A549 (cell line): ENCODE measurements at regions not wholly inside any gene's neighbourhood (a gene's known extent, or its start where the extent isn't known, plus 50 kb on each side); places are given as distances from the start of the nearest gene placed in this dataset.

Source experiments
- ATAC-seq, 2 experiments: fragments of 200-7000 bp in 1 of 2; fragments of >200 bp in 1 of 2; cut with Nextera tagmentation in 1 of 2; cut with Tn5 transposase in 1 of 2; 3 replicates each; pipeline versions ENCODE4 v1.8.0 to v1.9.1; 2018 to 2020; ENCODE audit warnings: mild to moderate bottlenecking in 1 of 2, moderate library complexity in 1 of 2
- CTCF ChIA-PET: fragments of 300-600 bp; sonication (Branson Sonifier 250); formaldehyde crosslinking; extraction: SDS; loops from one replicate; lab custom pipeline; 2021; ENCODE audit warnings: antibody characterized with exemption, inconsistent platforms; lab: Yijun Ruan, JAX
- POLR2A ChIA-PET: fragments of 350-600 bp; formaldehyde crosslinking; extraction: SDS; loops from one replicate; lab custom pipeline; 2021; ENCODE audit warnings: antibody characterized with exemption, inconsistent platforms; lab: Yijun Ruan, JAX
- DNase-seq, 2 experiments: peaks; one replicate each; pipeline versions ENCODE4 v3.0.0 to v3.0.0-alpha.2; 2011 to 2016; ENCODE audit warnings: low read depth in 1 of 2, low spot score in 1 of 2
- FAIRE-seq: peaks from 2 replicates; lab custom pipeline; 2011; peaks lifted over from hg19 to GRCh38; lab: Jason Lieb, UNC
- H3K27ac ChIP-seq, 2 experiments: fragments of >200 bp; sonication (Bioruptor Twin); formaldehyde crosslinking; 3 replicates each; pipeline ENCODE4 v1.5.1; 2016 to 2017
- H3K4me1 ChIP-seq: fragments of >200 bp; sonication (Bioruptor Twin); formaldehyde crosslinking; 3 replicates; pipeline ENCODE4 v1.6.1; 2016
- H3K4me2 ChIP-seq: fragments of >200 bp; sonication (Bioruptor Twin); formaldehyde crosslinking; 3 replicates; pipeline ENCODE4 v1.6.1; 2016
- H3K4me3 ChIP-seq: fragments of >200 bp; sonication (Bioruptor Twin); formaldehyde crosslinking; 3 replicates; pipeline ENCODE4 v1.5.1; 2016
- H3K9me3 ChIP-seq: fragments of >200 bp; sonication (Bioruptor Twin); formaldehyde crosslinking; 3 replicates; pipeline ENCODE4 v1.6.1; 2016
- CBX2 ChIP-seq: fragments of 200-600 bp; sonication (generic); IDR thresholded peaks from 2 replicates; pipeline ENCODE4 v1.6.1; 2016; ENCODE audit warnings: low read depth, mild to moderate bottlenecking, borderline replicate concordance
- CBX8 ChIP-seq: fragments of 200-600 bp; sonication (generic); IDR thresholded peaks from 2 replicates; pipeline ENCODE4 v1.6.1; 2016
- CEBPB ChIP-seq, 2 experiments: fragments of >200 bp in 1 of 2; sonication (Bioruptor Twin) in 1 of 2; formaldehyde crosslinking in 1 of 2; IDR thresholded peaks; 2 replicates each; pipeline ENCODE4 v1.6.1; 2012 to 2016
- CTCF ChIP-seq: fragments of >200 bp; sonication (Bioruptor Twin); formaldehyde crosslinking; IDR thresholded peaks from 3 replicates; pipeline ENCODE4 v1.5.1; 2016
- EHF ChIP-seq: fragments of 250-450 bp; sonication (Bioruptor Pico); IDR thresholded peaks from 2 replicates; pipeline ENCODE4 v1.5.0; 2020; ENCODE audit warnings: mild to moderate bottlenecking
- EHMT2 ChIP-seq: fragments of 200-600 bp; sonication (generic); IDR thresholded peaks from 2 replicates; pipeline ENCODE4 v1.6.1; 2016; ENCODE audit warnings: antibody characterized with exemption, low read depth, mild to moderate bottlenecking, moderate library complexity
- FOSB ChIP-seq: fragments of 250-450 bp; sonication (Bioruptor Pico); IDR thresholded peaks from 2 replicates; pipeline ENCODE4 v1.5.0; 2020; ENCODE audit warnings: mild to moderate bottlenecking, moderate library complexity
- FOSL2 ChIP-seq, 2 experiments: fragments of 450-650 bp in 1 of 2; fragments of >200 bp in 1 of 2; sonication (Bioruptor Twin) in 1 of 2; formaldehyde crosslinking; IDR thresholded peaks; 2 replicates each; pipeline versions ENCODE4 v1.5.0 to v1.6.1; 2016 to 2020; ENCODE audit warnings: mild to moderate bottlenecking in 1 of 2, moderate library complexity in 1 of 2
- HES2 ChIP-seq: fragments of >200 bp; sonication (Bioruptor Twin); formaldehyde crosslinking; IDR thresholded peaks from 2 replicates; pipeline ENCODE4 v1.6.1; 2016
- HEYL ChIP-seq: fragments of 250-450 bp; sonication (Bioruptor Pico); IDR thresholded peaks from 2 replicates; pipeline ENCODE4 v1.8.0; 2021; ENCODE audit warnings: mild to moderate bottlenecking, moderate library complexity
- HMGXB4 ChIP-seq: fragments of 250-450 bp; sonication (Bioruptor Pico); IDR thresholded peaks from 2 replicates; pipeline ENCODE4 v1.5.0; 2021; ENCODE audit warnings: mild to moderate bottlenecking, moderate library complexity, borderline replicate concordance
- MAFK ChIP-seq: fragments of 450-650 bp; IDR thresholded peaks from 2 replicates; pipeline ENCODE4 v1.6.1; 2014; ENCODE audit not compliant: partially characterized antibody
- MAZ ChIP-seq: fragments of 150-350 bp; IDR thresholded peaks from 2 replicates; pipeline ENCODE4 v1.6.1; 2014; ENCODE audit warnings: antibody characterized with exemption, low read depth, low read length, borderline replicate concordance
- MYC ChIP-seq: IDR thresholded peaks from 2 replicates; pipeline ENCODE4 v1.6.1; 2012; ENCODE audit warnings: mild to moderate bottlenecking, inconsistent platforms, low read length, improper control_type of control experiment, borderline replicate concordance
- NPAS2 ChIP-seq: fragments of 250-450 bp; sonication (Bioruptor Pico); IDR thresholded peaks from 2 replicates; pipeline ENCODE4 v1.8.0; 2022; ENCODE audit warnings: mild to moderate bottlenecking, moderate library complexity, borderline replicate concordance
- PHF8 ChIP-seq: fragments of 200-600 bp; sonication (generic); IDR thresholded peaks from 2 replicates; pipeline ENCODE4 v1.6.1; 2016; ENCODE audit warnings: low read depth, mild to moderate bottlenecking, antibody characterized with exemption, moderate library complexity, borderline replicate concordance
- RAD21 ChIP-seq, 2 experiments: fragments of >200 bp in 1 of 2; sonication (Bioruptor Twin) in 1 of 2; formaldehyde crosslinking in 1 of 2; IDR thresholded peaks in 1 of 2; conservative IDR thresholded peaks in 1 of 2; 2 replicates in 1 of 2; 3 replicates in 1 of 2; pipeline ENCODE4 v1.6.1; 2012 to 2018; ENCODE audit warnings: inconsistent platforms in 1 of 2
- RFX5 ChIP-seq: fragments of 450-650 bp; IDR thresholded peaks from 2 replicates; pipeline ENCODE4 v1.7.1; 2014; ENCODE audit warnings: antibody characterized with exemption, mild to moderate bottlenecking, moderate library complexity
- RNF2 ChIP-seq: fragments of 200-600 bp; sonication (generic); IDR thresholded peaks from 2 replicates; pipeline ENCODE4 v1.6.1; 2016; ENCODE audit warnings: low read depth, mild to moderate bottlenecking, antibody characterized with exemption, moderate library complexity, borderline replicate concordance
- USF2 ChIP-seq: fragments of 450-650 bp; IDR thresholded peaks from 2 replicates; pipeline ENCODE4 v1.6.1; 2014; ENCODE audit warnings: antibody characterized with exemption
- ZNF302 ChIP-seq: fragments of 250-450 bp; sonication (Bioruptor Pico); IDR thresholded peaks from 2 replicates; pipeline ENCODE4 v1.9.0; 2021; ENCODE audit warnings: inconsistent platforms, mild to moderate bottlenecking, moderate library complexity
- ZSCAN20 ChIP-seq: fragments of 250-450 bp; sonication (Bioruptor Pico); IDR thresholded peaks from 2 replicates; pipeline ENCODE4 v1.8.0; 2022; ENCODE audit warnings: mild to moderate bottlenecking, moderate library complexity
- WGBS: methylation state at CpG from one replicate; pipeline ENCODE4 v1.1.6; 2017; ENCODE audit errors: missing lambda C conversion rate; 5-methylcytosine and 5-hydroxymethylcytosine counted together
- TF ChIP-seq, protein P1 (sequence below): IDR thresholded peaks from 2 replicates; pipeline ENCODE4 v1.6.1; 2012

DNA sequence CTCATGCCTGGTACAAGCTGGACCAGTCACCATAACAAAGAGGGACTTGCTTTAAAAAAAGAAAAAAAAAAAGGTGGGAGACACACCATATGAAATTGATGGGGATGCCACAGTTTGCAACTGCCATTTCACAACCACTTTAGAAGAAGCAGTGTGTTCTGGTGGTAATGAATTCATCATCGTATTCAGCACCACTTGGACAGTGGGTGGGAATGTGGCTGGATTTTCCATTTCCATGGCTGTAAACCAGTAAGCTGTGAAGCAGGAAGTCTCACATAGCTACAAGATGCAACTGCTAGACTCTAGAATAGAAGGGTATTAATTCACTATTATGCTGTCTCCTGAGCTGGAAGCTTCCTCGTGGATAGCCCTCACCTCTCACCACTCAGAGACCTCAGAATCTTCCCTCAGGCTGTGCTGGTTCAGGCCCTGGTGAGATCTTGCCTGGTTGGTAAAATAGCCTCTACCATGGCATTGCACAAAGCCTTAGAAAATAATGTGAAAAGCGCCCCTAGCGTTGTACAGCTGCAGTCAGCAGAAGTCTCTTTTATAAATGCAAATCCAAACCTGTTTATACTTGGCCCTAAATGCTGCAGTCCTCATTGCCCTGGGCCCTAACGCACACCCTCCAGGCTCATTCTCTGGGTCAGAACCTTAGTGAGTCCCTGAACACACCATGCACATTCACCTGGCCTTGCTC is 150.7 kb downstream of the KCTD15 start:
- ChIA-PET CTCF (interaction anchor here (0.6 to 5.0 kb wide), 16 partner anchors 8 to 449 kb away, joined by 3 to 27 read pairs (median 4); no protein-coding TSS in a partner anchor), POLR2A (no interaction called here)
- Histone ChIP-seq H3K4me3 (no peak overlapping the region), H3K4me1 (no peaks in the 10 kb centered on the region), H3K9me3 (peaks cover 6% of the 10 kb centered on the region; the same call in 1 of the 3 replicates), H3K4me2 (no peak overlapping the region), H3K27ac (no peak overlapping the region)
- TF ChIP-seq MAZ (no peak), CTCF (peak; percentile 42; the same call in 1 of the 3 replicates)
- DNase-seq (no peak), ATAC-seq (peak; percentile 48 to 70; a peak in 3 of 6 replicates), FAIRE-seq (no peak)
- WGBS, result 9% methylated on average over 5 of the region's 5 CpGs

DNA sequence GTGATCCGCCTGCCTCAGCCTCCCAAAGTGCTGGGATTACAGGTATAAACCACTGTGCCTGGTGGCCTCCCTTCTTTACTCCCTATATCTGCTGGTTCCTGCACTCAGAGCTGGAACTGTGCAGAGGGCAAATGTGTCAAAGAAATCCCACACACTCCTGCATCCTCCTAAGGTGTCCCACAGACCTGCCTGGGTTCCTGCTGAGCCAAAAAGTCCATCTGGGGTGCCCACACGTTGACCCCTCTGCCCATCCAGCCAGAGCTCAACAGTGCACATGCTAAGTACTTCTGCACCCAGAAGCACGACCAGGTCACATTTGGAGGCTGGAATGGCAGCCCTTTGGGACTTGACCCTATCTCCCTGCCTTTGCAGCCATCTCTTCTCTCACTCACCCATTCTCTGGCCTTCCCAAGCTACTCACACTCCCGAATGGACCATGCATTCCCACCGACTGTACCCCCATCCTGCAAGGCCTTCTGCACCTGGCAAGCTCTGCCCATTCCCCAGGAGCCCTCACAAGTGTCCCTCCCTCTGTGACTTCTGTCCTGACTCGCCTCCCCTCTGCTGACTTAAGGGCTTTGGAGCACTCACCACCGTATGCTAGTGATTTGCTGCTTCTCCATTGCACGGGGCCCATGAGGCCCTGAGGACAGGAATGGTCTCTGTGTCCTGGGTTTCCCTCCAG is 152.1 kb downstream of the KCTD15 start:
- 5% methylated on average over 8 of the region's 8 CpGs for WGBS
- no peak; a peak in 1 of 6 replicates for ATAC-seq
- CTCF ChIA-PET, result interaction anchor here (0.6 to 5.0 kb wide), 10 partner anchors 14 to 392 kb away, joined by 3 to 27 read pairs (median 4); no protein-coding TSS in a partner anchor

GRCh38 chr19:33950091-33950750 is 153.6 kb downstream of the KCTD15 start:
- WGBS, result 64% methylated on average over 17 of the region's 17 CpGs
- Histone ChIP-seq H3K4me2 (no peak overlapping the region), H3K9me3 (peaks cover 6% of the 10 kb centered on the region; the same call in 1 of the 3 replicates), H3K4me3 (no peak overlapping the region), H3K4me1 (no peaks in the 10 kb centered on the region), H3K27ac (no peak overlapping the region)
- TF ChIP-seq CBX8 (no peak), CBX2 (no peak), MAFK (no peak), FOSB (CRISPR knock-in tag) (no peak), EHMT2 (no peak), USF2 (no peak), MYC (no peak), HES2 (no peak), PHF8 (no peak), HMGXB4 (CRISPR knock-in tag) (no peak), RNF2 (no peak), RFX5 (no peak), HEYL (CRISPR knock-in tag) (no peak), ZSCAN20 (CRISPR knock-in tag) (no peak), FOSL2 (IDR thresholded peaks at IDR 0.05) (no peak), FOSL2 (CRISPR knock-in tag; IDR thresholded peaks at IDR 0.05) (no peak)
- TF ChIP-seq, protein P1, sequence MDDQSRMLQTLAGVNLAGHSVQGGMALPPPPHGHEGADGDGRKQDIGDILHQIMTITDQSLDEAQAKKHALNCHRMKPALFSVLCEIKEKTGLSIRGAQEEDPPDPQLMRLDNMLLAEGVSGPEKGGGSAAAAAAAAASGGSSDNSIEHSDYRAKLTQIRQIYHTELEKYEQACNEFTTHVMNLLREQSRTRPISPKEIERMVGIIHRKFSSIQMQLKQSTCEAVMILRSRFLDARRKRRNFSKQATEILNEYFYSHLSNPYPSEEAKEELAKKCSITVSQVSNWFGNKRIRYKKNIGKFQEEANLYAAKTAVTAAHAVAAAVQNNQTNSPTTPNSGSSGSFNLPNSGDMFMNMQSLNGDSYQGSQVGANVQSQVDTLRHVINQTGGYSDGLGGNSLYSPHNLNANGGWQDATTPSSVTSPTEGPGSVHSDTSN, result no peak
- peak; percentile 80 for FAIRE-seq
- DNase-seq, result no peak
- CTCF ChIA-PET, result interaction anchor here (0.7 to 3.2 kb wide), 6 partner anchors 45 to 519 kb away, joined by 3 to 18 read pairs (median 4); no protein-coding TSS in a partner anchor
- no peak for ATAC-seq
- POLR2A ChIA-PET, result no interaction called here

More for the DNA sequence above, 152.1 kb downstream of the KCTD15 start:
- Histone ChIP-seq H3K9me3 (peaks cover 6% of the 10 kb centered on the region; the same call in 1 of the 3 replicates), H3K4me2 (no peak overlapping the region), H3K27ac (no peak overlapping the region), H3K4me3 (no peak overlapping the region), H3K4me1 (no peaks in the 10 kb centered on the region)
- POLR2A ChIA-PET, result no interaction called here
- FAIRE-seq, result no peak
- TF ChIP-seq ZNF302 (CRISPR knock-in tag), result no peak
- TF ChIP-seq CEBPB (IDR thresholded peaks at IDR 0.05), result no peak
- TF ChIP-seq HEYL (CRISPR knock-in tag), result no peak
- no peak for TF ChIP-seq FOSL2 (IDR thresholded peaks at IDR 0.05)
- no peak for TF ChIP-seq FOSL2 (CRISPR knock-in tag; IDR thresholded peaks at IDR 0.05)
- no peak for TF ChIP-seq EHF
- TF ChIP-seq ZSCAN20 (CRISPR knock-in tag), result no peak
- TF ChIP-seq CBX2, result no peak
- TF ChIP-seq MAFK, result no peak
- TF ChIP-seq NPAS2 (CRISPR knock-in tag), result no peak
- no peak for TF ChIP-seq RAD21 (conservative IDR thresholded peaks at IDR 0.05 in 1 of 2, IDR thresholded peaks at IDR 0.05 in 1 of 2)
- no peak for DNase-seq
